ENCODE measurements at regions not wholly inside any gene's neighbourhood (a gene's known extent, or its start where the extent isn't known, plus 50 kb on each side); places are given as distances from the start of the nearest gene placed in this dataset.

GRCh38 chr3:181971424-181971823, 259.7 kb downstream of the SOX2 start:
- TF ChIP-seq CTCF (IDR thresholded peaks at IDR 0.05) (no peak), POLR2AphosphoS5 (IDR thresholded peaks at IDR 0.05) (no peak), POLR2A (IDR thresholded peaks at IDR 0.05) (no peak)

Data from suprapubic skin (tissue), 4 donors.